ENCODE measurements at regions not wholly inside any gene's neighbourhood (a gene's known extent, or its start where the extent isn't known, plus 50 kb on each side); places are given as distances from the start of the nearest gene placed in this dataset.

- no peak for DNase-seq (ENCODE audit: low spot score)
These were observed 53.0 kb upstream of the SMOX start for GRCh38 chr20:4095639-4096038.

GRCh38 chr20:4091490-4092479 lies 56.8 kb upstream of the SMOX start:
- peak; percentile 81 for DNase-seq (ENCODE audit: low spot score)

- peak; percentile 71 for DNase-seq (ENCODE audit: low spot score)
These were observed 57.7 kb upstream of the SMOX start for GRCh38 chr20:4090756-4091489.

- DNase-seq (ENCODE audit: low spot score): peak; percentile 15
These were observed 58.7 kb upstream of the SMOX start for GRCh38 chr20:4089756-4090487.

- no peak for DNase-seq (ENCODE audit: low spot score)
These were observed 59.9 kb upstream of the SMOX start for GRCh38 chr20:4088766-4089165.

- no peak for DNase-seq (ENCODE audit: low spot score)
These were observed 60.7 kb upstream of the SMOX start for GRCh38 chr20:4087923-4088322.

GRCh38 chr20:4086771-4087687 lies 61.6 kb upstream of the SMOX start:
- no peak for DNase-seq (ENCODE audit: low spot score)

- DNase-seq (ENCODE audit: low spot score): no peak
These were observed 63.9 kb upstream of the SMOX start for GRCh38 chr20:4084721-4085120.

- no peak for DNase-seq (ENCODE audit: low spot score)
These were observed 64.5 kb upstream of the SMOX start for GRCh38 chr20:4084096-4084495.

- DNase-seq (ENCODE audit: low spot score): no peak
These were observed 65.3 kb upstream of the SMOX start for GRCh38 chr20:4083098-4083865.

- peak; percentile 61 for DNase-seq (ENCODE audit: low spot score)
These were observed 66.1 kb upstream of the SMOX start for GRCh38 chr20:4082406-4083097.

GRCh38 chr20:4081421-4081820 lies 66.1 kb upstream of the RNF24 start:
- no peak for DNase-seq (ENCODE audit: low spot score)

- DNase-seq (ENCODE audit: low spot score): peak; percentile 45
These were observed 61.3 kb upstream of the RNF24 start for GRCh38 chr20:4076671-4077070.

- DNase-seq (ENCODE audit: low spot score): no peak
These were observed 60.7 kb upstream of the RNF24 start for GRCh38 chr20:4076033-4076432.

GRCh38 chr20:4074877-4075455 lies 59.6 kb upstream of the RNF24 start:
- no peak for DNase-seq (ENCODE audit: low spot score)

- no peak for DNase-seq (ENCODE audit: low spot score)
These were observed 58.7 kb upstream of the RNF24 start for GRCh38 chr20:4073852-4074741.

- no peak for DNase-seq (ENCODE audit: low spot score)
These were observed 55.9 kb upstream of the RNF24 start for GRCh38 chr20:4071178-4071693.
